ENCODE measurements at regions not wholly inside any gene's neighbourhood (a gene's known extent, or its start where the extent isn't known, plus 50 kb on each side); places are given as distances from the start of the nearest gene placed in this dataset.

DNA sequence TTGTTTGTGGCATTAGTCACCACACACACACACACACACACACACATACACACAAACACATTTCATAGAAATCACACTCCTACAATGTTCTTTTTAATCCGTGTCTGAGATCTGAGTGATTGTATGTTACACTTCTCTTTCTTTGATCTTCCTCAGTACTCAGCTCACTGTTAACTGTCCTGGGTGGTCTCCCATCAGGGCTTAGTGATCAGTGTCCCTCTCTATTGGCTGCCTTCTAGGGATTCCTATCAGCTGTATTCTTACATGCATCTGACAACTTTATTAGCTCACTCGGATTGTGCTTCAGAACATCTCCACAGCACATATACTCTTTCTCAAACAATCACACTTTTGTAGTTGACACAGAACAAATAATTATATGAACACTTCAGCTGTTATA, 170.2 kb upstream of the POU5F2 start:
- no peak for TF ChIP-seq SIN3A (IDR thresholded peaks at IDR 0.05; ENCODE audit: borderline replicate concordance, insufficient read depth, low read length)
- no peak for TF ChIP-seq TAF1 (IDR thresholded peaks at IDR 0.05; ENCODE audit: borderline replicate concordance, insufficient read depth, low read length)
- no peak for TF ChIP-seq POLR2AphosphoS5 (IDR thresholded peaks at IDR 0.05; ENCODE audit: low read depth, low read length)

Measured in PFSK-1 (cell line).